ENCODE measurements at regions not wholly inside any gene's neighbourhood (a gene's known extent, or its start where the extent isn't known, plus 50 kb on each side); places are given as distances from the start of the nearest gene placed in this dataset.
A peak's percentile ranks its signal among the peaks of the same experiment; 100 is the strongest.

DNA sequence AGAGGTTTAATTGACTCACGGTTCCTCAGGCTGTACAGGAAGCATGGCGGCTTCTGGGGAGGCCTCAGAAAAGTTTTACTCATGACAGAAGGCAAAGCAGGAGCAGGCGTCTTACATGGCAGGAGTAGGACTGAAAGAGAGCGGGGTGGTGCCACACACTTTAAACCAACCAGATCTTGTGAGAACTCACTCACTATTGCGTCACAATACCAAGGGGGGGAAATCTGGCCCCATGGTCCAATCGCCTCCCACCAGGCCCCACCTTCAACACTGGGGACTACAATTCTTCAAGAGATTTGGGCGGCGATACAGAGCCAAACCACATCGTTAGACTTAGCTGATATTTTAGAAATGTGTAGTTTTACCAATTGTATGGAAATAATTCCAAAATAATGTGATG is 77.6 kb upstream of the SLC4A10 start:
- intact Hi-C loops (cut with micrococcal nuclease) (no loop called here), in situ Hi-C loops (cut with MboI) (no loop called here)
- Histone ChIP-seq H3K36me3 (ENCODE audit: control insufficient read depth, insufficient read depth, low read length) (no peaks in the 10 kb centered on the region), H4K20me1 (replicated peaks; ENCODE audit: control insufficient read depth, insufficient read depth, low read length) (no peaks in the 10 kb centered on the region), H2AFZ (ENCODE audit: low read depth, low read length) (no peak overlapping the region), H3K9me1 (ENCODE audit: control insufficient read depth, insufficient read depth, low read length) (no peaks in the 10 kb centered on the region), H3K9me3 (replicated peaks; ENCODE audit: control insufficient read depth, insufficient read depth, low read depth, low read length) (no peaks in the 10 kb centered on the region; the same call in 1 of the 2 replicates), H3K4me1 (replicated peaks in 1 of 2; ENCODE audit: control insufficient read depth in 2 of 2, insufficient read depth in 2 of 2, low read length in 2 of 2) (no peaks in the 10 kb centered on the region), H3K4me2 (ENCODE audit: insufficient read depth, low read length) (no peak overlapping the region), H3K9ac (ENCODE audit: insufficient read depth in 1 of 2, low read depth in 2 of 2, low read length in 2 of 2) (no peak overlapping the region), H3K4me3 (no peak overlapping the region), H3K27me3 (ENCODE audit: control insufficient read depth in 2 of 2, insufficient read depth in 2 of 2, low read length in 2 of 2) (no peaks in the 10 kb centered on the region), H3K79me2 (ENCODE audit: control insufficient read depth, insufficient read depth, low read length) (no peaks in the 10 kb centered on the region), H3K27ac (ENCODE audit: extremely low read depth, low read depth, low read length) (no peak overlapping the region)
- FAIRE-seq (no peak), ATAC-seq (no peak), DNase-seq (ENCODE audit: extremely low read depth in 1 of 4, low spot score in 3 of 4) (no peak)
- ChIA-PET POLR2A (no interaction called here), CTCF (ENCODE audit: low intra/inter-chr PET ratio) (no interaction called here)
- under 1% methylated on average over 9 of the region's 9 CpGs for WGBS (ENCODE audit: insufficient coverage, low coverage, missing lambda C conversion rate)
- BruUV-seq (replicated peaks) = no TSS peak
- TF ChIP-seq ZNF445 (CRISPR knock-in tag; IDR thresholded peaks at IDR 0.05; ENCODE audit: low read depth) = no peak
- TF ChIP-seq CEBPG (CRISPR knock-in tag; IDR thresholded peaks at IDR 0.05) = no peak
- TF ChIP-seq CEBPG (tag; conservative IDR thresholded peaks at IDR 0.05 in 1 of 2, IDR thresholded peaks at IDR 0.05 in 1 of 2) = 0 out of 4 replicates have a peak, but pooled peaks of 1 of the 2 experiments have one; percentile 44
- no peak for TF ChIP-seq XRCC3 (IDR thresholded peaks at IDR 0.05)
- no peak for TF ChIP-seq NR2F6 (CRISPR knock-in tag; IDR thresholded peaks at IDR 0.05)

DNA sequence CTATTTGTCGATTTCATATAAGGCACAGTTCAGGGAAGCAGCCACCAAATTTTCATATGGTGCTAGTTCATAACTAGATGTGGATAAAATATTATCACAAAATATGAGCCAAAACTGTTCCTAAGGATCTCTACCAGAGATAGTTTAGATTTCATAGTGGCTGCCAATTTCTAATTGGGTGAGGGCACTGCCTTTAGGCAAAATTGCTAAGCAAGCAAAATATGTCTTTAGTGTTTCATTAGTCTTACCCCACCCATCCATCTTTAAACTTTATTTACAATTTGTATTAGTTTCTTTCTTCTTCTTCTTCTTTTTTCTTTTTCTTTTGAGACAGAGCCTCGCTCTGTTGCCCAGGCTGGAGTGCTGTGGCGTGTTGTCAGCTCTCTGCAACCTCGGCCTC is 77.1 kb upstream of the SLC4A10 start:
- H3K9me1 ChIP-seq (ENCODE audit: control insufficient read depth, insufficient read depth, low read length) = no peaks in the 10 kb centered on the region
- no peak overlapping the region for H3K4me2 ChIP-seq (ENCODE audit: insufficient read depth, low read length)
- no TSS peak for BruUV-seq (replicated peaks)
- 0% methylated on average over 4 of the region's 4 CpGs for WGBS (ENCODE audit: insufficient coverage, low coverage, missing lambda C conversion rate)
- no peak overlapping the region for H3K4me3 ChIP-seq
- H3K79me2 ChIP-seq (ENCODE audit: control insufficient read depth, insufficient read depth, low read length) = no peaks in the 10 kb centered on the region
- FAIRE-seq (no peak), ATAC-seq (no peak), DNase-seq (ENCODE audit: extremely low read depth in 1 of 4, low spot score in 3 of 4) (no peak)
- no peaks in the 10 kb centered on the region for H3K4me1 ChIP-seq (replicated peaks in 1 of 2; ENCODE audit: control insufficient read depth in 2 of 2, insufficient read depth in 2 of 2, low read length in 2 of 2)
- H3K27me3 ChIP-seq (ENCODE audit: control insufficient read depth in 2 of 2, insufficient read depth in 2 of 2, low read length in 2 of 2) = no peaks in the 10 kb centered on the region
- ChIA-PET CTCF (ENCODE audit: low intra/inter-chr PET ratio) (no interaction called here), POLR2A (no interaction called here)
- H3K9me3 ChIP-seq (replicated peaks; ENCODE audit: control insufficient read depth, insufficient read depth, low read depth, low read length) = no peaks in the 10 kb centered on the region; the same call in 1 of the 2 replicates
- no peak overlapping the region for H2AFZ ChIP-seq (ENCODE audit: low read depth, low read length)
- in situ Hi-C loops (cut with MboI) (no loop called here), intact Hi-C loops (cut with micrococcal nuclease) (no loop called here)
- no peaks in the 10 kb centered on the region for H3K36me3 ChIP-seq (ENCODE audit: control insufficient read depth, insufficient read depth, low read length)
- no peaks in the 10 kb centered on the region for H4K20me1 ChIP-seq (replicated peaks; ENCODE audit: control insufficient read depth, insufficient read depth, low read length)
- H3K9ac ChIP-seq (ENCODE audit: insufficient read depth in 1 of 2, low read depth in 2 of 2, low read length in 2 of 2) = no peak overlapping the region
- no peak overlapping the region for H3K27ac ChIP-seq (ENCODE audit: extremely low read depth, low read depth, low read length)
- TF ChIP-seq JUN (IDR thresholded peaks at IDR 0.05; ENCODE audit: borderline replicate concordance, low read depth, low read length) (no peak), JUN (CRISPR knock-in tag; IDR thresholded peaks at IDR 0.05; ENCODE audit: borderline replicate concordance) (no peak), ZSCAN32 (CRISPR knock-in tag; IDR thresholded peaks at IDR 0.05) (no peak), SIRT6 (IDR thresholded peaks at IDR 0.05; ENCODE audit: low read depth, low read length) (no peak), ZNF551 (CRISPR knock-in tag; IDR thresholded peaks at IDR 0.05) (no peak), FOXP1 (CRISPR knock-in tag; IDR thresholded peaks at IDR 0.05) (no peak), ZNF316 (IDR thresholded peaks at IDR 0.05) (peak; percentile 51; the same call in 1 of the 2 replicates), FOXA1 (IDR thresholded peaks at IDR 0.05; ENCODE audit: borderline replicate concordance) (no peak)
